Testis (tissue), 2 donors: ENCODE measurements at regions not wholly inside any gene's neighbourhood (a gene's known extent, or its start where the extent isn't known, plus 50 kb on each side); places are given as distances from the start of the nearest gene placed in this dataset.
A peak's percentile ranks its signal among the peaks of the same experiment; 100 is the strongest.

Experiments
- DNase-seq: peaks from one replicate; pipeline ENCODE4 v3.0.0-alpha.2; 2019
- H3K27ac ChIP-seq, 2 donors: fragments of 200-600 bp; sonication (generic); one replicate each; pipeline ENCODE4 v1.5.1; 2019
- H3K27me3 ChIP-seq: fragments of 200-600 bp; sonication (generic); one replicate; pipeline ENCODE4 v1.5.1; 2019
- H3K36me3 ChIP-seq: fragments of 200-600 bp; sonication (generic); one replicate; pipeline ENCODE4 v1.5.1; 2017; ENCODE audit warnings: low read depth; ENCODE audit errors: missing control alignments
- H3K4me1 ChIP-seq: fragments of 200-600 bp; sonication (generic); one replicate; pipeline ENCODE4 v1.5.1; 2019
- H3K4me3 ChIP-seq, 2 donors: fragments of 200-600 bp; sonication (generic); one replicate each; pipeline ENCODE4 v1.5.1; 2017 to 2019
- H3K9me3 ChIP-seq: fragments of 200-600 bp; sonication (generic); one replicate; pipeline ENCODE4 v1.5.1; 2017
- CTCF ChIP-seq, 3 experiments: fragments of 450-650 bp in 2 of 3; fragments of 200-600 bp in 1 of 3; sonication (generic) in 1 of 3; IDR thresholded peaks; one replicate each; pipeline ENCODE4 v1.5.1; 2016 to 2019; ENCODE audit warnings: antibody characterized with exemption in 3 of 3, mild to moderate bottlenecking in 2 of 3, moderate library complexity in 1 of 3
- POLR2A ChIP-seq: fragments of 450-650 bp; IDR thresholded peaks from one replicate; pipeline ENCODE4 v1.6.1; 2017; ENCODE audit warnings: antibody characterized with exemption, mild to moderate bottlenecking, moderate library complexity
- WGBS, 2 donors: methylation state at CpG; one replicate each; pipeline ENCODE4 v1.1.5; 2018; 5-methylcytosine and 5-hydroxymethylcytosine counted together
- intact Hi-C: fragments of 100-400 bp; cut with DNase I; formaldehyde crosslinking; loops from one replicate; pipeline ENCODE4 v1.15.1; 2023; ENCODE audit warnings: low total_unique reads

DNA sequence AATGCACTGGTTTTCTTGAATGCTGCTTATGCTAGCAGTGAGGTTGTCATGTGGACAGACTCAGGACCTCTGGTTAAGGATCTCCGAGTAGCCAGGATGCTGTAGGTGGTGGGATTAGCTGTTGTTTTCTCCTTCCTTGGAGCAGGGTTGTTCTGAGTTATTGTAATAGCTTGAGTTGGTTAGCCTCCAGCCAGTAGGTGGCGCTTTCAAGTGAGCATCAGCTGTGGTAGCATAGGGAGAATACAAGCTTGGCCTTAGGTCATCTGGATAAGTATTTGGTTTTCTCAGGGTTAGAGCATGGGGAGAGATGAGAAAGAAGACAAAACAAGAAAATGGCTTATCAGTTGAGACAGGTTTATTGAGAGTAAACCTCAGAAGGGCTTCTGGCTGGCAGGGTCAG lies 299.7 kb upstream of the FBXO33 start:
- intact Hi-C loops: no loop called here
- TF ChIP-seq POLR2A (no peak), CTCF (IDR thresholded peaks at IDR 0.05) (peak in 1 of 3 experiments; percentile 14)
- H3K4me3 ChIP-seq: no peak overlapping the region
- no peaks in the 10 kb centered on the region for H3K36me3 ChIP-seq
- WGBS, 2 donors: 81 to 84% methylated on average over 2 of the region's 2 CpGs
- no peaks in the 10 kb centered on the region for H3K4me1 ChIP-seq
- H3K9me3 ChIP-seq: no peaks in the 10 kb centered on the region
- no peak overlapping the region for H3K27ac ChIP-seq
- H3K27me3 ChIP-seq: no peaks in the 10 kb centered on the region
- peak; percentile 53 for DNase-seq

DNA sequence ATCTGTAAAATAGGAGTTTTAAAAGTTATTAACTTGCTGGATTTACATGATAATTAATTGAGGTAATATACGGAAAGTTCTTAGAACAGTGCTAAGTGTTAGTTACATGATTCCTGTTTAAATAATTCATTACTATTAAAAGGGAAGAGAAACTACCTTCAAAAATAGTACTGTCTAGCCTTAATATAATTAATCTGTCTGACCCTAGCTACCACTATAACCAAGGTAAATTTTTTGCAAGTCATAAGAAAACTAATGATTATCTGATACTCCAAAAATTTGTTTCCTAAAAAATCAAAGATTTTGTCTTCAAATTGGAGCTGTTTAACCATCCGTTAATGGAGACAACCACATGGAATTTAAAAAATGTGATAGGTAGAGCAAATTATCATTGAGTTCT lies 294.3 kb upstream of the FBXO33 start:
- TF ChIP-seq CTCF (IDR thresholded peaks at IDR 0.05) (no peak), POLR2A (no peak)
- no peak for DNase-seq
- Histone ChIP-seq H3K4me1 (no peaks in the 10 kb centered on the region), H3K27ac (no peak overlapping the region), H3K4me3 (no peak overlapping the region), H3K36me3 (no peaks in the 10 kb centered on the region), H3K9me3 (no peaks in the 10 kb centered on the region), H3K27me3 (no peaks in the 10 kb centered on the region)
- WGBS, 2 donors: 83 to 86% methylated on average over 2 of the region's 2 CpGs
- intact Hi-C loops: no loop called here

DNA sequence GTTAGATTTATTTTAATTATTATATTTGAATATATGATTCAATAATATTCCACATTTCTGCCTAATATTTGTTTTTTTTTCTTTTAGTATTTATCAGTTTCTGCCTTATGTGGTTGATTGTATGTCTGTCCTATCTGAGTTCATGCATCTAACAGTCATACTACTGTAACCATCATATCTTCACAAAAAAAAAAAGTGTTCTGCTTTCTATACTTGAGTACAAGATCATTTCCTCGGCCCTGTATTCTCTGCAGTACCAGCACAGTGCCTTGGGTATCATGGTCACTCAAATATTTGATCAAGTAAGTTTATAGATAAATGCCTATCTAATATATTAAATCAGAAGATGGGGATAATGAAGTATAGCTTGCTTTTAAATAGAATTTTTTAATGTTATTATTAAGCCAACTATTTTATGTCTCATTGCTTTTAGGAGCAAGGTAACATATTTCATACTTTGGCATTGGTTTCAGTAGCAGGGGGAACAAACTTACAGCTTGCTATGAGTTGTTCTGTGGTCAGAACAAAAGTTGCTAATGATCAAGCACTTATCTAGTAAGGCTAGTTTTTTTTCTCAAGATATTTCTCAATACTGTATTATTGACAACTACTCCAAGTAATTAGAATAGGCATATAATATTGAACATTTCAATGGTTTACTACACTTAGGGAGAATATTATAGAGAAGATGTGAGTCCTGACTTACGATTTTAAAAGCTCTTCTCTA lies 290.5 kb upstream of the FBXO33 start:
- TF ChIP-seq CTCF (IDR thresholded peaks at IDR 0.05) (no peak), POLR2A (no peak)
- no peaks in the 10 kb centered on the region for H3K9me3 ChIP-seq
- H3K27ac ChIP-seq: no peak overlapping the region
- intact Hi-C loops: no loop called here
- no peak overlapping the region for H3K4me3 ChIP-seq
- DNase-seq: no peak
- no peaks in the 10 kb centered on the region for H3K4me1 ChIP-seq
- 83 to 88% methylated on average over 2 of the region's 2 CpGs for WGBS, 2 donors
- no peaks in the 10 kb centered on the region for H3K36me3 ChIP-seq
- H3K27me3 ChIP-seq: no peaks in the 10 kb centered on the region

DNA sequence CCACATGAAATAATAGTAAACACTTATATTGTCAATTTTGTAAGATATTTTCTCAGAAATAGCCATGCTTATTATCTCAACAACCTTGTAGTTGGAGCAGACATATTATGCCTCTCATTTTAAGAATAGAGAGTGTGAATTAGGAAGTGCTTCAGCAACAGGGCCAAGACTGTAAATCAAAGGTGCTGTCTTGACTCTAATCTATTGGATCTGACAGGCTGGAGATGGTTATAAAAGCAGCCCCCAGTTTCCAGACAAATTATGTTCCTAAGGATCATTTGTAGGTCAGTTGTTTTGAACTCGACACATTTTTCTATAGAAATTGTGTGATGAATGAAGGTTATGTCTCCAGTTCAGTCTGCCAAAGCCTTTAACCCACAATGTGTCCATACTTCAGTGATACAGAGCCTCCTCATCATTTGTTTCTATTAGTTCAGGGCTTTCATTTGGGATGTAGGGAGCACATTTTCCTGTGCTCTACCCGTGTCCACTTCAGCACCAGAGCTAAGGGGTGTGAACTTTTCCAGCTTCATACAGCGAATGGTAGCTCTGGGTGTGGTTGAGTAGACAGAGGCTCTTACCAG lies 284.8 kb upstream of the FBXO33 start:
- H3K27ac ChIP-seq: no peak overlapping the region
- H3K9me3 ChIP-seq: no peaks in the 10 kb centered on the region
- no peak for TF ChIP-seq CTCF (IDR thresholded peaks at IDR 0.05)
- WGBS, 2 donors: 34 to 44% methylated on average over 3 of the region's 3 CpGs
- H3K27me3 ChIP-seq: no peaks in the 10 kb centered on the region
- intact Hi-C loops: no loop called here
- DNase-seq: no peak
- H3K4me1 ChIP-seq: no peaks in the 10 kb centered on the region
- no peak overlapping the region for H3K4me3 ChIP-seq
- no peaks in the 10 kb centered on the region for H3K36me3 ChIP-seq
